ENCODE measurements at regions not wholly inside any gene's neighbourhood (a gene's known extent, or its start where the extent isn't known, plus 50 kb on each side); places are given as distances from the start of the nearest gene placed in this dataset.

GRCh38 chr2:217107480-217107879, 247.6 kb upstream of the TNP1 start:
- TF ChIP-seq CTCF (IDR thresholded peaks at IDR 0.05) (no peak), SIN3A (IDR thresholded peaks at IDR 0.05; ENCODE audit: borderline replicate concordance, low read depth, low read length) (no peak), YY1 (IDR thresholded peaks at IDR 0.05; ENCODE audit: low read depth) (no peak), EP300 (IDR thresholded peaks at IDR 0.05; ENCODE audit: borderline replicate concordance in 1 of 2, low read depth in 1 of 2, low read length in 1 of 2) (no peak), RAD21 (IDR thresholded peaks at IDR 0.05; ENCODE audit: low read length) (no peak), REST (IDR thresholded peaks at IDR 0.05; ENCODE audit: low read depth, low read length) (no peak), POLR2AphosphoS5 (IDR thresholded peaks at IDR 0.05; ENCODE audit: low read depth, low read length) (no peak), RXRA (IDR thresholded peaks at IDR 0.05; ENCODE audit: borderline replicate concordance, low read depth) (no peak), SMC3 (IDR thresholded peaks at IDR 0.05; ENCODE audit: low read depth, low read length) (no peak), ELF1 (IDR thresholded peaks at IDR 0.05) (no peak)
